ENCODE measurements at regions not wholly inside any gene's neighbourhood (a gene's known extent, or its start where the extent isn't known, plus 50 kb on each side); places are given as distances from the start of the nearest gene placed in this dataset.

GRCh38 chr6:141634269-141634668 is 498.5 kb upstream of the GJE1 start:
- Mint-ChIP-seq H3K36me3 (ENCODE audit: unreplicated experiment) (no peaks in the 10 kb centered on the region), H3K9me3 (ENCODE audit: unreplicated experiment) (no peaks in the 10 kb centered on the region), H3K27me3 (ENCODE audit: unreplicated experiment) (no peaks in the 10 kb centered on the region), H3K4me3 (ENCODE audit: unreplicated experiment) (no peak overlapping the region), H3K27ac (ENCODE audit: unreplicated experiment) (no peak overlapping the region), H3K4me1 (ENCODE audit: low read depth, unreplicated experiment) (no peaks in the 10 kb centered on the region)
- DNase-seq: no peak
- no peak for TF ChIP-seq CTCF (IDR thresholded peaks at IDR 0.05; ENCODE audit: partially characterized antibody, unreplicated experiment)

GRCh38 chr6:141624301-141624700 is 508.4 kb upstream of the GJE1 start:
- no peak overlapping the region for H3K4me3 Mint-ChIP-seq (ENCODE audit: unreplicated experiment)
- no peak for TF ChIP-seq CTCF (IDR thresholded peaks at IDR 0.05; ENCODE audit: partially characterized antibody, unreplicated experiment)
- no peak overlapping the region for H3K27ac Mint-ChIP-seq (ENCODE audit: unreplicated experiment)
- no peak for DNase-seq
- H3K9me3 Mint-ChIP-seq (ENCODE audit: unreplicated experiment): no peaks in the 10 kb centered on the region
- no peaks in the 10 kb centered on the region for H3K27me3 Mint-ChIP-seq (ENCODE audit: unreplicated experiment)
- no peaks in the 10 kb centered on the region for H3K4me1 Mint-ChIP-seq (ENCODE audit: low read depth, unreplicated experiment)
- H3K36me3 Mint-ChIP-seq (ENCODE audit: unreplicated experiment): no peaks in the 10 kb centered on the region

DNA sequence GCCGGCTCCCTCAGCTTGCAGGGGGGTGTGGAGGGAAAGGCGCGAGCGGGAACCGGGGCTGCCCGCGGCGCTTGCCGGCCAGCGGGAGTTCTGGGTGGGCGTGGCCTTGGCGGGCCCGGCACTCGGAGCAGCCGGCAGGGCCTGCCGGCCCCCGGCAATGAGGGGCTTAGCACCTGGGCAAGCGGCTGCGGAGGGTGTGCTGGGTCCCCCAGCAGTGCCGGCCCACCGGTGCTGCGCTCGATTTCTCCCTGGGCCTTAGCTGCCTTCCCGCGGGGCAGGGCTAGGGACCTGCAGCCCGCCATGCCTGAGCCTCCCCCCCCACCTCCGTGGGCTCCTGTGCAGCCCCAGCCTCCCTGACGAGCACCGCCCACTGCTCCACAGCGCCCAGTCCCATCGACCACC is 514.5 kb upstream of the GJE1 start:
- no peaks in the 10 kb centered on the region for H3K27me3 Mint-ChIP-seq (ENCODE audit: unreplicated experiment)
- no peak for DNase-seq
- no peaks in the 10 kb centered on the region for H3K9me3 Mint-ChIP-seq (ENCODE audit: unreplicated experiment)
- no peak overlapping the region for H3K4me3 Mint-ChIP-seq (ENCODE audit: unreplicated experiment)
- H3K4me1 Mint-ChIP-seq (ENCODE audit: low read depth, unreplicated experiment): no peaks in the 10 kb centered on the region
- H3K27ac Mint-ChIP-seq (ENCODE audit: unreplicated experiment): no peak overlapping the region
- TF ChIP-seq CTCF (IDR thresholded peaks at IDR 0.05; ENCODE audit: partially characterized antibody, unreplicated experiment): no peak
- no peaks in the 10 kb centered on the region for H3K36me3 Mint-ChIP-seq (ENCODE audit: unreplicated experiment)

GRCh38 chr6:141610741-141611140 is 522.0 kb upstream of the GJE1 start:
- no peak for DNase-seq
- Mint-ChIP-seq H3K27ac (ENCODE audit: unreplicated experiment) (no peak overlapping the region), H3K9me3 (ENCODE audit: unreplicated experiment) (peaks cover 4% of the 10 kb centered on the region), H3K36me3 (ENCODE audit: unreplicated experiment) (no peaks in the 10 kb centered on the region), H3K27me3 (ENCODE audit: unreplicated experiment) (peaks cover 3% of the 10 kb centered on the region), H3K4me1 (ENCODE audit: low read depth, unreplicated experiment) (no peaks in the 10 kb centered on the region), H3K4me3 (ENCODE audit: unreplicated experiment) (no peak overlapping the region)
- TF ChIP-seq CTCF (IDR thresholded peaks at IDR 0.05; ENCODE audit: partially characterized antibody, unreplicated experiment): peak; percentile 27

- no peak for DNase-seq
- TF ChIP-seq CTCF (IDR thresholded peaks at IDR 0.05; ENCODE audit: partially characterized antibody, unreplicated experiment): no peak
- peaks cover 3% of the 10 kb centered on the region for H3K27me3 Mint-ChIP-seq (ENCODE audit: unreplicated experiment)
- H3K4me1 Mint-ChIP-seq (ENCODE audit: low read depth, unreplicated experiment): no peaks in the 10 kb centered on the region
- no peak overlapping the region for H3K4me3 Mint-ChIP-seq (ENCODE audit: unreplicated experiment)
- H3K9me3 Mint-ChIP-seq (ENCODE audit: unreplicated experiment): peaks cover 4% of the 10 kb centered on the region
- no peaks in the 10 kb centered on the region for H3K36me3 Mint-ChIP-seq (ENCODE audit: unreplicated experiment)
- no peak overlapping the region for H3K27ac Mint-ChIP-seq (ENCODE audit: unreplicated experiment)
Measured at GRCh38 chr6:141607956-141608355, 524.8 kb upstream of the GJE1 start.

Data from glutamatergic neuron (in vitro differentiated cells).